ENCODE measurements at regions not wholly inside any gene's neighbourhood (a gene's known extent, or its start where the extent isn't known, plus 50 kb on each side); places are given as distances from the start of the nearest gene placed in this dataset.

- Histone ChIP-seq H3F3A (ENCODE audit: insufficient read depth, low read length) (no peaks in the 10 kb centered on the region), H3K4me3 (ENCODE audit: low read depth, low read length, poor library complexity, severe bottlenecking) (no peak overlapping the region)
- no peak for TF ChIP-seq CTCF (IDR thresholded peaks at IDR 0.05; ENCODE audit: low read length)
- no peak for TF ChIP-seq EZH2 (IDR thresholded peaks at IDR 0.05; ENCODE audit: borderline replicate concordance, low read length)
Observed at GRCh38 chr4:1571165-1572009, 112.7 kb downstream of the FAM53A start.

GRCh38 chr4:1570291-1571164, 113.6 kb downstream of the FAM53A start:
- Histone ChIP-seq H3K36me3 (ENCODE audit: insufficient read depth, low read length) (no peaks in the 10 kb centered on the region), H3K27ac (ENCODE audit: low read depth, low read length, poor library complexity, severe bottlenecking) (no peak overlapping the region), H3K9me2 (ENCODE audit: low read depth, low read length) (no peaks in the 10 kb centered on the region), H3K4me2 (ENCODE audit: low read length) (no peak overlapping the region), H2AFZ (ENCODE audit: low read length) (no peak overlapping the region), H3K9ac (ENCODE audit: low read length) (no peak overlapping the region), H3K4me3 (ENCODE audit: low read depth, low read length, poor library complexity, severe bottlenecking) (no peak overlapping the region), H3K27me3 (ENCODE audit: insufficient read depth, low read length) (no peaks in the 10 kb centered on the region), H3K4me1 (ENCODE audit: insufficient read depth, low read length, severe bottlenecking) (peaks cover 4% of the 10 kb centered on the region), H3F3A (ENCODE audit: insufficient read depth, low read length) (no peaks in the 10 kb centered on the region), H3K79me2 (ENCODE audit: insufficient read depth, low read length) (no peaks in the 10 kb centered on the region), H4K20me1 (ENCODE audit: insufficient read depth, low read length) (no peaks in the 10 kb centered on the region), H3K9me3 (ENCODE audit: low read length) (no peaks in the 10 kb centered on the region)
- no peak for TF ChIP-seq CTCF (IDR thresholded peaks at IDR 0.05; ENCODE audit: low read length)
- TF ChIP-seq EZH2 (IDR thresholded peaks at IDR 0.05; ENCODE audit: borderline replicate concordance, low read length) = no peak

More at GRCh38 chr4:1571165-1572009, 112.7 kb downstream of the FAM53A start:
- no peak overlapping the region for H3K4me2 ChIP-seq (ENCODE audit: low read length)
- no peaks in the 10 kb centered on the region for H3K9me3 ChIP-seq (ENCODE audit: low read length)
- no peaks in the 10 kb centered on the region for H3K79me2 ChIP-seq (ENCODE audit: insufficient read depth, low read length)
- no peak overlapping the region for H2AFZ ChIP-seq (ENCODE audit: low read length)
- H3K9me2 ChIP-seq (ENCODE audit: low read depth, low read length) = no peaks in the 10 kb centered on the region
- no peaks in the 10 kb centered on the region for H3K36me3 ChIP-seq (ENCODE audit: insufficient read depth, low read length)
- no peak overlapping the region for H3K9ac ChIP-seq (ENCODE audit: low read length)
- H3K27me3 ChIP-seq (ENCODE audit: insufficient read depth, low read length) = no peaks in the 10 kb centered on the region
- H3K4me1 ChIP-seq (ENCODE audit: insufficient read depth, low read length, severe bottlenecking) = peaks cover 4% of the 10 kb centered on the region
- no peaks in the 10 kb centered on the region for H4K20me1 ChIP-seq (ENCODE audit: insufficient read depth, low read length)
- H3K27ac ChIP-seq (ENCODE audit: low read depth, low read length, poor library complexity, severe bottlenecking) = no peak overlapping the region

GRCh38 chr4:1569461-1570151, 114.5 kb downstream of the FAM53A start:
- H3K79me2 ChIP-seq (ENCODE audit: insufficient read depth, low read length) = no peaks in the 10 kb centered on the region
- peaks cover 4% of the 10 kb centered on the region for H3K4me1 ChIP-seq (ENCODE audit: insufficient read depth, low read length, severe bottlenecking)
- TF ChIP-seq CTCF (IDR thresholded peaks at IDR 0.05; ENCODE audit: low read length) = no peak
- no peak for TF ChIP-seq EZH2 (IDR thresholded peaks at IDR 0.05; ENCODE audit: borderline replicate concordance, low read length)
- H2AFZ ChIP-seq (ENCODE audit: low read length) = no peak overlapping the region
- no peaks in the 10 kb centered on the region for H3K36me3 ChIP-seq (ENCODE audit: insufficient read depth, low read length)
- H3K4me2 ChIP-seq (ENCODE audit: low read length) = no peak overlapping the region
- H3K27me3 ChIP-seq (ENCODE audit: insufficient read depth, low read length) = no peaks in the 10 kb centered on the region
- no peak overlapping the region for H3K27ac ChIP-seq (ENCODE audit: low read depth, low read length, poor library complexity, severe bottlenecking)
- no peak overlapping the region for H3K9ac ChIP-seq (ENCODE audit: low read length)
- no peak overlapping the region for H3K4me3 ChIP-seq (ENCODE audit: low read depth, low read length, poor library complexity, severe bottlenecking)
- no peaks in the 10 kb centered on the region for H3K9me2 ChIP-seq (ENCODE audit: low read depth, low read length)
- H3K9me3 ChIP-seq (ENCODE audit: low read length) = no peaks in the 10 kb centered on the region
- no peaks in the 10 kb centered on the region for H4K20me1 ChIP-seq (ENCODE audit: insufficient read depth, low read length)
- no peaks in the 10 kb centered on the region for H3F3A ChIP-seq (ENCODE audit: insufficient read depth, low read length)
